VCaP (cell line): ENCODE measurements at regions not wholly inside any gene's neighbourhood (a gene's known extent, or its start where the extent isn't known, plus 50 kb on each side); places are given as distances from the start of the nearest gene placed in this dataset.

Source experiments
- H3K27ac ChIP-seq: fragments of 450-650 bp; 2 replicates; pipeline ENCODE4 v1.5.1; 2017
- CTCF ChIP-seq: fragments of 450-650 bp; conservative IDR thresholded peaks from 2 replicates; pipeline ENCODE4 v1.5.1; 2017; ENCODE audit warnings: mild to moderate bottlenecking, moderate library complexity

GRCh38 chr2:21270083-21270491 is 146.3 kb downstream of the TDRD15 start:
- no peak overlapping the region for H3K27ac ChIP-seq
- TF ChIP-seq CTCF: no peak

- H3K27ac ChIP-seq: no peak overlapping the region
- no peak for TF ChIP-seq CTCF
Observed at GRCh38 chr2:21270708-21271122, 146.9 kb downstream of the TDRD15 start.

GRCh38 chr2:21276163-21276562 is 152.4 kb downstream of the TDRD15 start:
- no peak for TF ChIP-seq CTCF

GRCh38 chr2:21277068-21278056 is 153.6 kb downstream of the TDRD15 start:
- TF ChIP-seq CTCF: no peak
- no peak overlapping the region for H3K27ac ChIP-seq

More at GRCh38 chr2:21276163-21276562, 152.4 kb downstream of the TDRD15 start:
- no peak overlapping the region for H3K27ac ChIP-seq

- H3K27ac ChIP-seq: no peak overlapping the region
- no peak for TF ChIP-seq CTCF
Observed at GRCh38 chr2:21279525-21279924, 155.8 kb downstream of the TDRD15 start.

GRCh38 chr2:21280793-21281192 is 157.0 kb downstream of the TDRD15 start:
- TF ChIP-seq CTCF: no peak
- peak overlapping the region; percentile 72 for H3K27ac ChIP-seq

GRCh38 chr2:21281384-21281783 is 157.6 kb downstream of the TDRD15 start:
- peak overlapping the region; percentile 72 for H3K27ac ChIP-seq
- no peak for TF ChIP-seq CTCF
